B cell (primary cell): ENCODE measurements at regions not wholly inside any gene's neighbourhood (a gene's known extent, or its start where the extent isn't known, plus 50 kb on each side); places are given as distances from the start of the nearest gene placed in this dataset.
A peak's percentile ranks its signal among the peaks of the same experiment; 100 is the strongest.

Experiments
- ATAC-seq: fragments of 200-7000 bp; cut with Tn5 transposase; one replicate; pipeline ENCODE4 v1.10.0; 2021; ENCODE audit warnings: low read depth, mild to moderate bottlenecking, moderate number of reproducible peaks, moderate library complexity
- CTCF ChIA-PET: fragments of 350-600 bp; sonication (Branson Sonifier 250); formaldehyde crosslinking; loops from one replicate; lab custom pipeline; 2021; ENCODE audit warnings: antibody characterized with exemption, inconsistent platforms; lab: Charles Lee
- POLR2A ChIA-PET: fragments of 350-600 bp; sonication (Branson Sonifier 250); formaldehyde crosslinking; loops from one replicate; lab custom pipeline; 2021; ENCODE audit warnings: antibody characterized with exemption; lab: Charles Lee
- DNase-seq: peaks from one replicate; pipeline ENCODE4 v3.0.0; 2013
- H2AFZ ChIP-seq: 2 replicates; pipeline ENCODE4 v1.6.1; 2012; ENCODE audit warnings: mild to moderate bottlenecking, low read depth, low read length; ENCODE audit not compliant: insufficient read depth, poor library complexity, severe bottlenecking
- H3K27ac ChIP-seq, 2 donors: 1 replicate in 1 of 2; 2 replicates in 1 of 2; pipeline ENCODE4 v1.5.1; 2012 to 2013; ENCODE audit warnings: low read length in 2 of 2, mild to moderate bottlenecking in 2 of 2, moderate library complexity in 1 of 2
- H3K27me3 ChIP-seq, 4 experiments: fragments of 200-600 bp in 1 of 4; sonication (generic) in 1 of 4; replicated peaks in 1 of 4; 1 replicate in 2 of 4; 2 replicates in 2 of 4; pipeline versions ENCODE4 v1.6.1 to v1.7.0; 2013 to 2016; ENCODE audit warnings: low read length in 3 of 4, mild to moderate bottlenecking in 2 of 4, mixed read lengths in 1 of 4, moderate library complexity in 1 of 4; ENCODE audit not compliant: insufficient read depth in 4 of 4, control insufficient read depth in 3 of 4; ENCODE audit errors: control extremely low read depth in 1 of 4
- H3K36me3 ChIP-seq, 2 experiments: replicated peaks in 1 of 2; 1 replicate in 1 of 2; 2 replicates in 1 of 2; pipeline versions ENCODE4 v1.6.1 to v1.7.1; 2013; ENCODE audit warnings: low read length in 1 of 2; ENCODE audit not compliant: insufficient read depth in 2 of 2, control insufficient read depth in 1 of 2; ENCODE audit errors: control extremely low read depth in 1 of 2, extremely low read depth in 1 of 2
- H3K4me1 ChIP-seq, 2 donors: fragments of 200-600 bp in 1 of 2; sonication (generic) in 1 of 2; 1 replicate in 1 of 2; 2 replicates in 1 of 2; pipeline versions ENCODE4 v1.5.1 to v1.6.1; 2013 to 2017; ENCODE audit warnings: low read length in 2 of 2; ENCODE audit not compliant: control insufficient read depth in 2 of 2, insufficient read depth in 2 of 2
- H3K4me2 ChIP-seq: replicated peaks from 2 replicates; pipeline ENCODE3; 2012; ENCODE audit warnings: mild to moderate bottlenecking, low read depth, low read length; ENCODE audit not compliant: poor library complexity, severe bottlenecking
- H3K4me3 ChIP-seq, 5 experiments: fragments of 200-600 bp in 1 of 5; sonication (generic) in 1 of 5; 1 replicate in 3 of 5; 2 replicates in 2 of 5; pipeline versions ENCODE4 v1.5.1 to v1.7.0; 2011 to 2016; ENCODE audit warnings: low read length in 4 of 5, mild to moderate bottlenecking in 4 of 5, low read depth in 2 of 5, control low read depth in 1 of 5, moderate library complexity in 1 of 5; ENCODE audit not compliant: insufficient read depth in 1 of 5; ENCODE audit errors: control extremely low read depth in 1 of 5, extremely low read depth in 1 of 5
- H3K79me2 ChIP-seq: fragments of 200-600 bp; sonication (generic); one replicate; pipeline ENCODE4 v1.6.0; 2016; ENCODE audit warnings: low read length; ENCODE audit not compliant: control insufficient read depth, insufficient read depth
- H3K9ac ChIP-seq: fragments of 200-600 bp; sonication (generic); 2 replicates; pipeline ENCODE4 v1.6.1; 2017; ENCODE audit warnings: mild to moderate bottlenecking, low read length, moderate library complexity
- H3K9me3 ChIP-seq, 3 donors: one replicate each; pipeline versions ENCODE4 v1.6.1 to v1.7.1; 2013; ENCODE audit warnings: low read length in 2 of 3; ENCODE audit not compliant: control insufficient read depth in 2 of 3, insufficient read depth in 1 of 3; ENCODE audit errors: control extremely low read depth in 1 of 3
- H4K20me1 ChIP-seq: 2 replicates; pipeline ENCODE4 v1.6.0; 2012; ENCODE audit warnings: mild to moderate bottlenecking, low read length; ENCODE audit not compliant: insufficient read depth, control insufficient read depth, poor library complexity, severe bottlenecking
- H3K27ac Mint-ChIP-seq: one replicate; pipeline ENCODE4 v1.8.0; 2021; ENCODE audit warnings: mixed read lengths
- H3K27me3 Mint-ChIP-seq: one replicate; pipeline ENCODE4 v1.8.0; 2021; ENCODE audit warnings: mixed read lengths
- H3K4me1 Mint-ChIP-seq: one replicate; pipeline ENCODE4 v1.8.0; 2021; ENCODE audit warnings: mixed read lengths
- H3K4me3 Mint-ChIP-seq: one replicate; pipeline ENCODE4 v1.8.0; 2021; ENCODE audit warnings: mixed read lengths
- H3K9me3 Mint-ChIP-seq: one replicate; pipeline ENCODE4 v1.8.0; 2022; ENCODE audit warnings: mixed read lengths; ENCODE audit not compliant: insufficient read depth
- EZH2 ChIP-seq: IDR thresholded peaks from 2 replicates; pipeline ENCODE4 v1.6.1; 2012; ENCODE audit warnings: borderline replicate concordance, low read depth, mild to moderate bottlenecking, moderate library complexity, low read length; ENCODE audit not compliant: insufficient read depth, poor library complexity, severe bottlenecking
- WGBS: methylation state at CpG from one replicate; pipeline ENCODE4 v1.1.5; 2013; ENCODE audit warnings: missing lambda C conversion rate; ENCODE audit not compliant: insufficient coverage; 5-methylcytosine and 5-hydroxymethylcytosine counted together
- intact Hi-C: fragments of 100-400 bp; cut with micrococcal nuclease; formaldehyde crosslinking; loops from one replicate; pipeline ENCODE4 v1.10.0; 2022
- TF ChIP-seq, protein P1 (sequence below): fragments of 200-600 bp; IDR thresholded peaks from one replicate; pipeline ENCODE4 v1.8.0; 2022; ENCODE audit warnings: antibody characterized with exemption, mild to moderate bottlenecking

DNA sequence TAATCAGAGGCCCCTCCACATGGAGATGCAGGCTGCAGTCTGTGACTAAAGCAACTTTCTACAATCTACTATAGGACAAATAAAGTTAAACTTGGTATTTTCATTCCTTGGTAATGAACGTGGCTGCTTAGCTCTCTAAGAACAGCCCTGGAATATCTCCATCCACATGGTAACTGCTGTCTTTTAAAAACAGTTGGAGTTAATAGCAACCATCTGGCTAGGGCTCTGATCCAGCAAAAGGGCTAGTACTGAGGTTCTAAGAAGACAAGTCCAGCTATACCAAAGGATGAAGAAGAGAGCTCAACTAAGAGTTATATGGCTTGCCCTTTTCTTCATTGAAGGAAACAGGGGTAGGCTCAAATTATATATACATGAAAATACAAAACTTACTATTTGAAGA lies 920.1 kb downstream of the FLRT2 start:
- ChIA-PET POLR2A (no interaction called here), CTCF (no interaction called here)
- H2AFZ ChIP-seq, result no peak overlapping the region
- no peaks in the 10 kb centered on the region for H3K36me3 ChIP-seq
- no peak overlapping the region for H3K9ac ChIP-seq
- DNase-seq, result no peak
- H3K4me1 ChIP-seq, result no peaks in the 10 kb centered on the region
- no CpG with 5 or more reads among the region's 1 CpG for WGBS
- H3K27me3 ChIP-seq, result no peaks in the 10 kb centered on the region
- Mint-ChIP-seq H3K9me3 (no peaks in the 10 kb centered on the region), H3K4me1 (no peaks in the 10 kb centered on the region), H3K27ac (no peak overlapping the region), H3K4me3 (no peak overlapping the region), H3K27me3 (no peaks in the 10 kb centered on the region)
- TF ChIP-seq, protein P1, sequence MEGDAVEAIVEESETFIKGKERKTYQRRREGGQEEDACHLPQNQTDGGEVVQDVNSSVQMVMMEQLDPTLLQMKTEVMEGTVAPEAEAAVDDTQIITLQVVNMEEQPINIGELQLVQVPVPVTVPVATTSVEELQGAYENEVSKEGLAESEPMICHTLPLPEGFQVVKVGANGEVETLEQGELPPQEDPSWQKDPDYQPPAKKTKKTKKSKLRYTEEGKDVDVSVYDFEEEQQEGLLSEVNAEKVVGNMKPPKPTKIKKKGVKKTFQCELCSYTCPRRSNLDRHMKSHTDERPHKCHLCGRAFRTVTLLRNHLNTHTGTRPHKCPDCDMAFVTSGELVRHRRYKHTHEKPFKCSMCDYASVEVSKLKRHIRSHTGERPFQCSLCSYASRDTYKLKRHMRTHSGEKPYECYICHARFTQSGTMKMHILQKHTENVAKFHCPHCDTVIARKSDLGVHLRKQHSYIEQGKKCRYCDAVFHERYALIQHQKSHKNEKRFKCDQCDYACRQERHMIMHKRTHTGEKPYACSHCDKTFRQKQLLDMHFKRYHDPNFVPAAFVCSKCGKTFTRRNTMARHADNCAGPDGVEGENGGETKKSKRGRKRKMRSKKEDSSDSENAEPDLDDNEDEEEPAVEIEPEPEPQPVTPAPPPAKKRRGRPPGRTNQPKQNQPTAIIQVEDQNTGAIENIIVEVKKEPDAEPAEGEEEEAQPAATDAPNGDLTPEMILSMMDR, result no peak
- no peak for TF ChIP-seq EZH2
- no peaks in the 10 kb centered on the region for H3K79me2 ChIP-seq
- no peak for ATAC-seq
- H3K27ac ChIP-seq, result no peak overlapping the region
- intact Hi-C loops, result no loop called here
- H3K9me3 ChIP-seq, result peaks cover 0 to 2% (median 0%) of the 10 kb centered on the region in 3 donors
- no peaks in the 10 kb centered on the region for H4K20me1 ChIP-seq
- no peak overlapping the region for H3K4me3 ChIP-seq
- H3K4me2 ChIP-seq, result no peak overlapping the region

DNA sequence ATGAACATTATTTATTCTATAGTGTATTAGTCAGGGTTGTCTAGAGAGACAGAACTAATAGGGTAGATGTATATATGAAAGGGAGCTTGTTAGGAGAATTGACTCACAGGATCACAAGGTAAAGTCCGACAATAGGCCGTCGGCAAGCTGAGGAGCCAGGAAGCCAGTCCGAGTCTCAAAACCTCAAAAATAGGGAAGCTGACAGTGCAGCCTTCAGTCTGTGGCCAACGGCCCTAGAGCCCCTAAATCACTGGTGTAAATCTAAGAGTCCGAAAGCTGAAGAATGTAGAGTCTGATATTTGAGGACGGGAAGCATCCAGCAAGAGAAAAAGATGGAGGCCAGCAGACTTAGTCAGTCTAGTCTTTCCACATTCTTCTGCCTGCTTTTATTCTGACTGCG lies 912.2 kb downstream of the FLRT2 start:
- Histone ChIP-seq H3K36me3 (no peaks in the 10 kb centered on the region), H3K9me3 (no peaks in the 10 kb centered on the region), H3K9ac (no peak overlapping the region), H3K79me2 (no peaks in the 10 kb centered on the region), H3K4me1 (no peaks in the 10 kb centered on the region), H3K4me2 (no peak overlapping the region), H3K4me3 (no peak overlapping the region), H3K27ac (no peak overlapping the region), H2AFZ (peak overlapping the region; percentile 24), H3K27me3 (no peaks in the 10 kb centered on the region), H4K20me1 (no peaks in the 10 kb centered on the region)
- Mint-ChIP-seq H3K27me3 (no peaks in the 10 kb centered on the region), H3K9me3 (no peaks in the 10 kb centered on the region), H3K27ac (no peak overlapping the region), H3K4me1 (peaks cover 2% of the 10 kb centered on the region), H3K4me3 (no peak overlapping the region)
- ChIA-PET POLR2A (no interaction called here), CTCF (no interaction called here)
- intact Hi-C loops, result no loop called here
- ATAC-seq (no peak), DNase-seq (no peak)
- WGBS, result 23% methylated on average over 7 of the region's 8 CpGs
- TF ChIP-seq EZH2, result no peak
- TF ChIP-seq, protein P1, result no peak
